ENCODE measurements at regions not wholly inside any gene's neighbourhood (a gene's known extent, or its start where the extent isn't known, plus 50 kb on each side); places are given as distances from the start of the nearest gene placed in this dataset.

GRCh38 chr6:156111913-156112312 lies 656.3 kb upstream of the NOX3 start:
- H3K36me3 ChIP-seq (ENCODE audit: control insufficient read depth, insufficient read depth, low read length), result no peaks in the 10 kb centered on the region
- no peaks in the 10 kb centered on the region for H3K27me3 ChIP-seq (ENCODE audit: control insufficient read depth, insufficient read depth, low read length)
- TF ChIP-seq CTCF (IDR thresholded peaks at IDR 0.05; ENCODE audit: insufficient read depth, low read length, poor library complexity, severe bottlenecking), result no peak
- no peak overlapping the region for H3K4me3 ChIP-seq (ENCODE audit: low read depth, low read length)
- DNase-seq (ENCODE audit: low read depth), result no peak

GRCh38 chr6:156110249-156110648 lies 654.6 kb upstream of the NOX3 start:
- Histone ChIP-seq H3K27me3 (ENCODE audit: control insufficient read depth, insufficient read depth, low read length) (no peaks in the 10 kb centered on the region), H3K36me3 (ENCODE audit: control insufficient read depth, insufficient read depth, low read length) (no peaks in the 10 kb centered on the region), H3K4me3 (ENCODE audit: low read depth, low read length) (no peak overlapping the region)
- DNase-seq (ENCODE audit: low read depth), result no peak
- no peak for TF ChIP-seq CTCF (IDR thresholded peaks at IDR 0.05; ENCODE audit: insufficient read depth, low read length, poor library complexity, severe bottlenecking)

- Histone ChIP-seq H3K36me3 (ENCODE audit: control insufficient read depth, insufficient read depth, low read length) (no peaks in the 10 kb centered on the region), H3K4me3 (ENCODE audit: low read depth, low read length) (no peak overlapping the region), H3K27me3 (ENCODE audit: control insufficient read depth, insufficient read depth, low read length) (no peaks in the 10 kb centered on the region)
- TF ChIP-seq CTCF (IDR thresholded peaks at IDR 0.05; ENCODE audit: insufficient read depth, low read length, poor library complexity, severe bottlenecking), result no peak
- no peak for DNase-seq (ENCODE audit: low read depth)
These were observed 654.1 kb upstream of the NOX3 start for GRCh38 chr6:156109713-156110112.

- no peak overlapping the region for H3K4me3 ChIP-seq (ENCODE audit: low read depth, low read length)
- no peaks in the 10 kb centered on the region for H3K36me3 ChIP-seq (ENCODE audit: control insufficient read depth, insufficient read depth, low read length)
- TF ChIP-seq CTCF (IDR thresholded peaks at IDR 0.05; ENCODE audit: insufficient read depth, low read length, poor library complexity, severe bottlenecking), result no peak
- DNase-seq (ENCODE audit: low read depth), result peak; percentile 9
- H3K27me3 ChIP-seq (ENCODE audit: control insufficient read depth, insufficient read depth, low read length), result no peaks in the 10 kb centered on the region
These were observed 652.0 kb upstream of the NOX3 start for GRCh38 chr6:156107624-156108101.

GRCh38 chr6:156102129-156102528 lies 646.5 kb upstream of the NOX3 start:
- no peak overlapping the region for H3K4me3 ChIP-seq (ENCODE audit: low read depth, low read length)
- H3K27me3 ChIP-seq (ENCODE audit: control insufficient read depth, insufficient read depth, low read length), result no peaks in the 10 kb centered on the region
- peak; percentile 43 for TF ChIP-seq CTCF (IDR thresholded peaks at IDR 0.05; ENCODE audit: insufficient read depth, low read length, poor library complexity, severe bottlenecking)
- no peaks in the 10 kb centered on the region for H3K36me3 ChIP-seq (ENCODE audit: control insufficient read depth, insufficient read depth, low read length)
- DNase-seq (ENCODE audit: low read depth), result no peak

- no peak for TF ChIP-seq CTCF (IDR thresholded peaks at IDR 0.05; ENCODE audit: insufficient read depth, low read length, poor library complexity, severe bottlenecking)
- no peaks in the 10 kb centered on the region for H3K36me3 ChIP-seq (ENCODE audit: control insufficient read depth, insufficient read depth, low read length)
- no peak for DNase-seq (ENCODE audit: low read depth)
- H3K4me3 ChIP-seq (ENCODE audit: low read depth, low read length), result no peak overlapping the region
- no peaks in the 10 kb centered on the region for H3K27me3 ChIP-seq (ENCODE audit: control insufficient read depth, insufficient read depth, low read length)
These were observed 643.2 kb upstream of the NOX3 start for GRCh38 chr6:156098839-156099238.
